Neural progenitor cell (in vitro differentiated cells): ENCODE measurements at regions not wholly inside any gene's neighbourhood (a gene's known extent, or its start where the extent isn't known, plus 50 kb on each side); places are given as distances from the start of the nearest gene placed in this dataset.

Experiments
- DNase-seq: peaks from one replicate; pipeline ENCODE4 v3.0.0-alpha.2; 2016; ENCODE audit warnings: low spot score
- H2AFZ ChIP-seq: fragments of 200-600 bp; sonication (generic); replicated peaks from 2 replicates; pipeline ENCODE4 v1.6.1; 2016; ENCODE audit warnings: antibody characterized with exemption
- H3F3A ChIP-seq: fragments of 200-600 bp; sonication (generic); 2 replicates; pipeline ENCODE4 v1.6.1; 2016; ENCODE audit warnings: antibody characterized with exemption, low read depth
- H3K27ac ChIP-seq: fragments of 200-600 bp; sonication (generic); 2 replicates; pipeline ENCODE4 v1.5.1; 2016; ENCODE audit warnings: mild to moderate bottlenecking
- H3K27me3 ChIP-seq: fragments of 200-600 bp; sonication (generic); 2 replicates; pipeline ENCODE4 v1.6.1; 2016; ENCODE audit warnings: mild to moderate bottlenecking, moderate library complexity
- H3K36me3 ChIP-seq: fragments of 200-600 bp; sonication (generic); 2 replicates; pipeline ENCODE4 v1.5.1; 2016
- H3K4me1 ChIP-seq: fragments of 200-600 bp; sonication (generic); 2 replicates; pipeline ENCODE4 v1.6.1; 2016; ENCODE audit warnings: mixed run types
- H3K4me2 ChIP-seq: fragments of 200-600 bp; sonication (generic); 2 replicates; pipeline ENCODE4 v1.6.1; 2016
- H3K4me3 ChIP-seq: fragments of 200-600 bp; sonication (generic); 2 replicates; pipeline ENCODE4 v1.5.1; 2016
- H3K79me2 ChIP-seq: fragments of 200-600 bp; sonication (generic); 2 replicates; pipeline ENCODE4 v1.6.1; 2016; ENCODE audit warnings: low read depth
- H3K9ac ChIP-seq: fragments of 200-600 bp; sonication (generic); 2 replicates; pipeline ENCODE4 v1.6.1; 2016
- H3K9me3 ChIP-seq: fragments of 200-600 bp; sonication (generic); 2 replicates; pipeline ENCODE4 v1.5.1; 2016; ENCODE audit warnings: low read depth
- H4K20me1 ChIP-seq: fragments of 200-600 bp; sonication (generic); 2 replicates; pipeline ENCODE4 v1.6.1; 2016; ENCODE audit warnings: low read depth
- H3K27ac Mint-ChIP-seq: 3 replicates; pipeline ENCODE4 v1.8.0; 2021; ENCODE audit warnings: mixed read lengths
- H3K27me3 Mint-ChIP-seq: 2 replicates; pipeline ENCODE4 v1.8.0; 2022; ENCODE audit warnings: low read depth, mild to moderate bottlenecking, inconsistent platforms, moderate library complexity, mixed read lengths; ENCODE audit not compliant: insufficient read depth
- H3K36me3 Mint-ChIP-seq: 3 replicates; pipeline ENCODE4 v1.8.0; 2021; ENCODE audit warnings: mixed read lengths
- H3K4me1 Mint-ChIP-seq: 3 replicates; pipeline ENCODE4 v1.8.0; 2021; ENCODE audit warnings: mixed read lengths
- H3K4me3 Mint-ChIP-seq: 3 replicates; pipeline ENCODE4 v1.8.0; 2021; ENCODE audit warnings: mild to moderate bottlenecking, moderate library complexity, mixed read lengths
- H3K9me3 Mint-ChIP-seq: 3 replicates; pipeline ENCODE4 v1.8.0; 2020; ENCODE audit warnings: mixed read lengths
- EZH2 ChIP-seq: fragments of 200-600 bp; sonication (generic); IDR thresholded peaks from 2 replicates; pipeline ENCODE4 v1.6.1; 2017; ENCODE audit warnings: antibody characterized with exemption, mild to moderate bottlenecking, moderate library complexity
- EZH2phosphoT487 ChIP-seq: fragments of 200-600 bp; sonication (generic); IDR thresholded peaks from 2 replicates; pipeline ENCODE4 v1.6.1; 2017; ENCODE audit warnings: antibody characterized with exemption
- TF ChIP-seq, protein P1 (sequence below): fragments of 200-600 bp; sonication (generic); IDR thresholded peaks from 2 replicates; pipeline ENCODE4 v1.5.1; 2017; ENCODE audit warnings: antibody characterized with exemption, mild to moderate bottlenecking

GRCh38 chr12:69119770-69120169 is 119.6 kb upstream of the CPSF6 start:
- Histone ChIP-seq H2AFZ (no peak overlapping the region), H3K27me3 (no peaks in the 10 kb centered on the region), H3K4me1 (no peaks in the 10 kb centered on the region), H3K9me3 (no peaks in the 10 kb centered on the region), H3K27ac (no peak overlapping the region), H3K79me2 (no peaks in the 10 kb centered on the region), H3K9ac (no peak overlapping the region), H3K4me2 (no peak overlapping the region), H3K36me3 (no peaks in the 10 kb centered on the region), H4K20me1 (no peaks in the 10 kb centered on the region), H3F3A (no peaks in the 10 kb centered on the region), H3K4me3 (no peak overlapping the region)
- Mint-ChIP-seq H3K36me3 (no peaks in the 10 kb centered on the region), H3K4me1 (peaks cover 5% of the 10 kb centered on the region), H3K27me3 (peaks cover 3% of the 10 kb centered on the region), H3K27ac (no peak overlapping the region), H3K4me3 (no peak overlapping the region), H3K9me3 (no peaks in the 10 kb centered on the region)
- DNase-seq: no peak
- TF ChIP-seq, protein P1, sequence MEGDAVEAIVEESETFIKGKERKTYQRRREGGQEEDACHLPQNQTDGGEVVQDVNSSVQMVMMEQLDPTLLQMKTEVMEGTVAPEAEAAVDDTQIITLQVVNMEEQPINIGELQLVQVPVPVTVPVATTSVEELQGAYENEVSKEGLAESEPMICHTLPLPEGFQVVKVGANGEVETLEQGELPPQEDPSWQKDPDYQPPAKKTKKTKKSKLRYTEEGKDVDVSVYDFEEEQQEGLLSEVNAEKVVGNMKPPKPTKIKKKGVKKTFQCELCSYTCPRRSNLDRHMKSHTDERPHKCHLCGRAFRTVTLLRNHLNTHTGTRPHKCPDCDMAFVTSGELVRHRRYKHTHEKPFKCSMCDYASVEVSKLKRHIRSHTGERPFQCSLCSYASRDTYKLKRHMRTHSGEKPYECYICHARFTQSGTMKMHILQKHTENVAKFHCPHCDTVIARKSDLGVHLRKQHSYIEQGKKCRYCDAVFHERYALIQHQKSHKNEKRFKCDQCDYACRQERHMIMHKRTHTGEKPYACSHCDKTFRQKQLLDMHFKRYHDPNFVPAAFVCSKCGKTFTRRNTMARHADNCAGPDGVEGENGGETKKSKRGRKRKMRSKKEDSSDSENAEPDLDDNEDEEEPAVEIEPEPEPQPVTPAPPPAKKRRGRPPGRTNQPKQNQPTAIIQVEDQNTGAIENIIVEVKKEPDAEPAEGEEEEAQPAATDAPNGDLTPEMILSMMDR: no peak
- no peak for TF ChIP-seq EZH2phosphoT487
- no peak for TF ChIP-seq EZH2

DNA sequence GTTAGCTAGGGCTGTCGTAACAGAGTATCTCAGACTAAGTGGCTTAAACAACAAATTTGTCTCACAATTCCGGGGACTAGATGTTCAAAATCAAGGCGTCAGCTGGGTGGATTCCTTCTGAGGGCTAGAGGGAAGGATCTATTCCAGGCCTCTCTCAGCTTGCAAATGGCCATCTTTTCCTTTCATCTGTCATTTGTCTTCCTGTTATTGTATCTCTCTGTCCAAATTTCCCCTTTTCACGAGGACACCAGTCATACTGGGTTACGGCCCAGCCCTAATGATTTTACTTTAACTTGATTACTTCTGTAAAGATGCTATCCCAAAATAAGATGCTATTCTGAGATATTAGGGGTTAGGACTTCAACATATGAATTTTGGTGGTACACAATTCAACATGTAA is 119.0 kb upstream of the CPSF6 start:
- no peaks in the 10 kb centered on the region for H3K79me2 ChIP-seq
- TF ChIP-seq, protein P1: no peak
- TF ChIP-seq EZH2 (no peak), EZH2phosphoT487 (no peak)
- no peak overlapping the region for H3K4me2 ChIP-seq
- Mint-ChIP-seq H3K27ac (no peak overlapping the region), H3K36me3 (no peaks in the 10 kb centered on the region), H3K4me3 (no peak overlapping the region), H3K4me1 (peaks cover 8% of the 10 kb centered on the region), H3K27me3 (peaks cover 3% of the 10 kb centered on the region), H3K9me3 (no peaks in the 10 kb centered on the region)
- no peaks in the 10 kb centered on the region for H3K27me3 ChIP-seq
- no peaks in the 10 kb centered on the region for H3K4me1 ChIP-seq
- no peaks in the 10 kb centered on the region for H4K20me1 ChIP-seq
- no peak overlapping the region for H3K4me3 ChIP-seq
- H2AFZ ChIP-seq: no peak overlapping the region
- no peaks in the 10 kb centered on the region for H3K9me3 ChIP-seq
- DNase-seq: no peak
- H3F3A ChIP-seq: no peaks in the 10 kb centered on the region
- no peaks in the 10 kb centered on the region for H3K36me3 ChIP-seq
- no peak overlapping the region for H3K9ac ChIP-seq
- H3K27ac ChIP-seq: no peak overlapping the region

DNA sequence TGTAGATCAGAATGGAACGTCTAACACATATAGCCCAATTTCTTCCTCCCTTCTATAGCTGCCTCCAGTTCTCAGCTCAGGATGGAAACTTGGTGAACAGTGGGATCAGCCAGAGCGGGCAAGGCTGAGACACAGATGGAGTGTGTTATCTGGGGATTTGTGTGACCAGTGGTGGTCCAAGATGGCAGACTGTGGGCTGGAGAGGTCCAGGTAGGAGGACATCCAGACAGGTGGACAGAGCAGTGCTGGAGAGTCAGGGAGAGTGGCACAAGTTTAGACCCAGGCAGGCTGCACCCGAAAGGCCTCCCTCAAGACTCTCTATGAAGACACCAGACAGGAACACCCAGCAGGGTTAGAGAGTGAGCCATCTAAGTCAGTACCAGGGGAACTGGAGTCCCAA is 116.1 kb upstream of the CPSF6 start:
- Histone ChIP-seq H3K27ac (no peak overlapping the region), H3K4me3 (no peak overlapping the region), H2AFZ (no peak overlapping the region), H3K79me2 (no peaks in the 10 kb centered on the region), H3K36me3 (no peaks in the 10 kb centered on the region), H3K4me1 (peaks cover 6% of the 10 kb centered on the region), H3K27me3 (no peaks in the 10 kb centered on the region), H3K4me2 (no peak overlapping the region), H4K20me1 (no peaks in the 10 kb centered on the region), H3K9ac (no peak overlapping the region), H3F3A (no peaks in the 10 kb centered on the region), H3K9me3 (no peaks in the 10 kb centered on the region)
- no peak for TF ChIP-seq EZH2
- TF ChIP-seq, protein P1: no peak
- TF ChIP-seq EZH2phosphoT487: no peak
- no peaks in the 10 kb centered on the region for H3K27me3 Mint-ChIP-seq
- H3K27ac Mint-ChIP-seq: no peak overlapping the region
- H3K9me3 Mint-ChIP-seq: no peaks in the 10 kb centered on the region
- H3K36me3 Mint-ChIP-seq: no peaks in the 10 kb centered on the region
- H3K4me3 Mint-ChIP-seq: no peak overlapping the region
- peaks cover 8% of the 10 kb centered on the region for H3K4me1 Mint-ChIP-seq
- no peak for DNase-seq
